ENCODE measurements at regions not wholly inside any gene's neighbourhood (a gene's known extent, or its start where the extent isn't known, plus 50 kb on each side); places are given as distances from the start of the nearest gene placed in this dataset.
"Not testable (repeated sequence)": the region's sequence is repeated elsewhere in the genome, so short reads cannot be mapped to it uniquely, and the experiment has no call there.

DNA sequence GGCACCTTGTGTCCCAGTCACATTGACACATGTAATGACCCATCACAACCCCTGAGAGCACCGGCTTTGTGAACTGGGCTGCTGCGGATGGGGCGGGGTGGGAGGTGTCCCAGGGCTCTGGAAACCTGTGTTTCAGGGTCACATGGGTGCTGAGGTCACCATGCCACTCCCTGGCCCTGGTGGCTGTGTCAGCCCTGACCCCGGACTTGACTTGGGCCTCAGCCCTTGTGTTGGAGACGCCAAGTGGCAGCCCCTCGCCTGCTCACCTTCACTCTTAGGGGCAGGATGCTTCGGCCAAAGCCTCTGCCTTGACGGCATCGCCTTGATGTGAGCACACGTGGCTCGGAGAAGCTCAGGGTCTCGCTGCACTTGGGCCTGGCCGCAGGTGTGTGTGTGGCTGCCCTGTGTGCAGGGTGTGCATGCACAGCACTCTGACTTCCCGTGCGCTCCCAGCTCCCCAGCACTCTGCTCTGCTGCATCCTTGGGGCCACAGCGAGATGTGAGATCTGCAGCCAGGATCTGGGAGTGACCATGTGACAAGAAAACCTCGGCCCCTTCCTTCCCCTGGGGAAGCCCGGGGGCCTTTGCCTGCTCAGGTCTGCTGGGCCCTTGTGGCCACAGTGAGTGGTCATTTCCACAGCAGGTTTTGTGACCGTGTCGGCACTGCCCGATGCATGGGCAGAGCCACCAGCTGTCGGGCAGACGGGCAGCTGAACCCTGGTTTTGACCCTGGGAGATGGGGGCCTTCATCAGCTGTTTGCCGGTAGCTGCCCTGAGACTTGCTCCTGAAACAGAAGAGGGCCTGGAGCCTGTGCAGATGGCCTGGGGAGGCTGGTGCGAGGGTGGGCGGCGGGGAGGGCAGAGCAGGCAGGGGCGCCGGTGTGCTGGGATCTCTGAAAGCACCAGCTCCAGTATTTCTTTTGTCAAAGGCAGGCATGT, 167.4 kb downstream of the KIF26A start:
- DNase-seq, result no peak

DNA sequence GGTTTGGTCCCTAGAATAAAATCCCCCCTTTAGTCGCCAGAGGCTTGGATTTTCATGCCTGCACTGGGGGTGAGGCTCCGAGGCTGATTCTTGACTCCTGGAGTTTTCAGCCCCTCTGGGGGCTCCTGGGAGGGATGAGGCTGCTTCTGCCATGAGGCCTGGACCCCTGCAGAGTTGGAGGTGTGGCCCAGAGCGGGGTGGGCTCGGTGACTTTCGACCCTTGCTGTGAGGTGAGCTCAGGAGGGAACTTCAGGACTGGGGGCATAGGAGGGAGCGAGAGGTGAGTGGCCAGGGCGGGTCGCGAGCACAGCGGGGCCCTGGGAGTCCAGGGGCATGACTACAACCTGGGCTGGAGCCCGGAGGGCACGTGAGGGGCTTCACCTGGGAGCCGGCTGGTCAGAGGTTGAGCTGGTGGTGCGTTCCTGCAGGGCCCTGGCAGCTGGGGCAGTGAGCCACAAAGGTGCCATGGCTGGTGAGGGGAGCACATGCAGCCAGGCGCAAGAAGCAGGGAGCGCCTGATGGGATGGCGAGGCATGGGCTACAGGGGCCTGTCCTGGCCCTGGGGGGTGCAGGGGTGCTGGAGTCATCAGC, 168.2 kb downstream of the KIF26A start:
- no peak for DNase-seq

DNA sequence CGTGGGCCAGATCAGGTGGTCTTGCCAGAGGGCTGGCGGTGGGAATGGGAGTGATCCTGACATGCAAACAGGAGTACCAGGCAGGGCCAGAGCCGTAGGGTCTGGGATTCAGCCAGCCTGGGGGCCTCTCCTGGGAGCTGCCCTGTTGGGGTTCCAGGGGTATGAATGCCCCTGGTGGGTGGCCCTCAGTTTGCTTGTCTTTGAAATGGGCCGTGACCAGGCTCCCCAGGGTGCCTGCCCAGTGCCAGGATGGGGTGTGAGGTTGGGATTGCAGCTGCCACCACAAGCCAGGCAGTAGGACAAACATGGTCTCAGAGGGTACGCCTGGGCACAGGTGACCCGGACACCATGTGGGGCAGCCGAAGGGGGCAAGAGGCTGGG, 168.8 kb downstream of the KIF26A start:
- no peak for DNase-seq

DNA sequence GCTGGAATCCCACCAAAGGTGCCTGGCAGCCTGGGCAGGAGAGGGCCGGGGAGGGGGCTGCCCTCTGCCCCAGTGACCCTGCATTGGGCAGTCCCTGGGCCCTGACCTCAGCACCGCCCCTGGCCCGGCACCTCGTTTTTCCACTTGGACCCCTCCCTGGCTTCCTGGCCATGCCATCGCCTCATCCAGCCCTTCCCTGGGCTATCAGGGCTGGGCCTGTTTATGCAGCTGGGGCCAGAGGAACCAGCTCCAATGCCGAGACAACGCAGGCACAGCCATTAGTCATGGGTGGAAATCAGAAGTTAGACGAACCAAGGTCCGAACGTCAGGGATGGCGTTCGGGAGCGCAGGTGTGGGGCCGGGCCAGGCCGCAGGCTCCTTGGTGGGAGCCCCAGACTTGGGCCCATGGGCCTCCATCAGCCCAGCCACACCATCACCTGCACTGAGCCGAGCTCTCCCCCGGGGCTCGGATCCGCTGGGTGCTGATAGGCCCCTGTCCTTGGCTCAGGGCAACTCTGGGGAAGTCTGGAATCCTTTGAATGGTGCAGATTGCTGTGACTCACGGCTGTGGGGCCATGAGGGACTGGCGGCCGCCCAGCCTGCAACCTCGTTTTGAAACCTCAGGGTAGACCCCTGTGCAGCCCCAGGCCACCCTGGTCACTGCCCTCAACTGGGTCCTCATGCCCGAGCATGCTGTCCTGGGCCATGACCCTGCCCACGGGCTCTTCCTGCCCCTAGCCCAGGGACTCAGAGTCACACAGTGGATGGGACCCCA, 169.4 kb downstream of the KIF26A start:
- no peak for DNase-seq

DNA sequence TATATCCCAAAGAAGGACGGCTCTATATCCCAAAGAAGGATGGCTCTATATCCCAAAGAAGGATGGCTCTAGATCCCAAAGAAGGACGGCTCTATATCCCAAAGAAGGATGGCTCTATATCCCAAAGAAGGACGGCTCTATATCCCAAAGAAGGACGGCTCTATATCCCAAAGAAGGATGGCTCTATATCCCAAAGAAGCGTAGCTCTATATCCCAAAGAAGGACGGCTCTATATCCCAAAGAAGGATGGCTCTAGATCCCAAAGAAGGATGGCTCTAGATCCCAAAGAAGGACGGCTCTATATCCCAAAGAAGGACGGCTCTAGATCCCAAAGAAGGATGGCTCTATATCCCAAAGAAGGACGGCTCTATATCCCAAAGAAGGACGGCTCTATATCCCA, 170.1 kb downstream of the KIF26A start:
- not testable (repeated sequence) for DNase-seq

DNA sequence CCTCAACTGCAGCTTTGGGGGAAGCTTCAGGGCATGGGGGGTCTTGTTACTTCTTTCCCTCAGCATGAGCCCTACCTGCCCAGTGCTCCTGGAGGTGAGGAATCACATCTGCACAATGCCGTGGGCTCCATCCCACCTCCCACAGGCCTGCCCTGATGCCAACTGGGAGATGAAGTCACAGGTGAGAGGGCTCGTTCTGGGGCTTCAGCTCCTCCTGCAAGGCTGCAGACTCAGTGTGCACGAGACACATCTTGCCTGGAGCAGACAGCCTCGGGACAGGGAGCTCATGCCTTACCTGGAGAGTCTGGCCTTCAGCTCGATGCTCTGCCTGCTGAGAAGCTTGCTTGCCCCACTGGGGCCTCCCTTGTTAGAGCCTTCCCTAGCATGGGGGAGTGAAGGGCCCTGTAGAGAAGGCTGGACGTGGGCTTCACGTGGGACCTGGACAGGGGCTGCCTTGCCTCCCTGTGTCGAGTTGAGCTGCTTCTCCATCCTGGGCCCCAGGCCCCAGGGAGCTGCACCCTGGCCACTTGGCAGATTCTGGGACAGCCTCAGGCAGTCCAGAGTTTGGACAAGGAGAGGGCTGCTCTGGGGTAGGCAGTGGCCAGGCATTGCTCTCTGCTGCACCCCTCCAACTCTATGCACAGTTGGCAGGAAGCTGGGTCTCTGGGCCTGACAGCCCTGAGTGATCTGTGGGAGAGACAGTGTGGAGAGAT, 171.4 kb downstream of the KIF26A start:
- no peak for DNase-seq

DNA sequence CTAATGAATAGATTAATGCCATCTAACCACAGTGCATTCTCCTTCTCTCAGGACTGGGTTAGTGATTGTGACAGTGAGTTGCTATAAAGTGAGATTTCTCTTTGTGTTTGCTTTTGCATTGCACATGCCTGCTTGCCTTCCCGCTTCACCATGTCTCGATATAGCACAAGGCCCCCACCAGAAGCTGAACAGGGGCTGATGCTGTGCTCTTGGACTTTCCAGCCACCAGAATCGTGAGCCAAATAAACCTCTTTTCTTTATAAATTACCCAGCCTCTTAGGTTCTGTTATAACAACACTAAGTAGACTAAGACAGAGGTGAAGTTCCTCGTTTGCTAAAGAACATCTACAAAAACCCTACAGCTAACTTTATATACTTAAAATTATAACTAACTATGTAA, 173.0 kb downstream of the KIF26A start:
- DNase-seq, result no peak

DNA sequence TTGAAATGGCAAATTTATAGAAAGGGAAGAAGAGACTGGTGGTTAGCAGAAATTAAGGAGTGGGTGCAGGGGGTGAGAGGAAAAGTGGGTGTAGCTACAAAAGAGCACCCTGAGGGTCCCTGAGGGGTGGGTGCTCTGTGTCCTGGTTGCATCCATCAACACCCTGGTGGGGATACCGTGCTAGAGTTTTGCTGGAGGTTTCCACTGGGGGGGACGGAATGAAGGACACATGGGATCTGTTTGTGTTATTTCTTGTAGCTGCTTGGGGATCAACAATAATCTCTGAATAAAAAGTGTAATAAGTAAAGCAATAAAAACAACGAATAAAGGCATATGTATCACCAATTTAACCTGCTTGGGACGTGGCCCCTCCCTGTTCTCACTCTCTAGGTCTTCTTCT, 175.3 kb downstream of the KIF26A start:
- DNase-seq, result no peak

DNA sequence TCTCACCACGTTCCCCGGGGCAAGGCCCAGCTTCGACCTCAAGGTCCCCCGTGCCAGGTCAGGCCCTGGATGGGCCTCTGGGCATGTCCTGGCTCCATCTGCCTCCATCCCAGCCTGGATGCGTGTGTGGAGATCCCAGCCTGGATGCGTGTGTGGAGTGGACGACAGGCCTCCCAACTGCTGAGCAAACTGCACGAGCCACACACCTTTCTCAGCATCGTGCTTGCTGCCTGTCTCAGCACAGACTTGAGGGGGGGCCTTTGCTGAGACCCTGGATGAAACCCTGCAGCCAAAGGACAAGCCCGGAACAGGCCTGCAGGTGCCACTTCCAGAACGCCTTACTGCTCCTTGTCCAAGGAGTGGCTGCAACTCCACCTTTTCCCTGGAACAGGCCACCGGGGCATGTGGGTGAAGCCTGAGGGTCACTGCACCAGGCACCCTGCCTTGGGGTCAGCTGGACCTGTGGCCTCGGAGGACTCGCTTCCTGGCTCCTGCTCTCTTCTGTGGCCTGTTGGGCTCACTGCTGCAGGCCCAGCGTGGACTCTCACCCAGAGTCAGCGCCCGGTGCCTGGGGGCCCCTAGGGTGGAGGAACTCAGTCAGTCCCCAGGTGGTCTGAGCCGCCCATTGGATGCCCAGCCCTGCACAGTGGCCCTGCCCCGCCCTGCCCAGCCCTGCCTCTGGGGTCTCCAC, 176.0 kb downstream of the KIF26A start:
- no peak for DNase-seq

DNA sequence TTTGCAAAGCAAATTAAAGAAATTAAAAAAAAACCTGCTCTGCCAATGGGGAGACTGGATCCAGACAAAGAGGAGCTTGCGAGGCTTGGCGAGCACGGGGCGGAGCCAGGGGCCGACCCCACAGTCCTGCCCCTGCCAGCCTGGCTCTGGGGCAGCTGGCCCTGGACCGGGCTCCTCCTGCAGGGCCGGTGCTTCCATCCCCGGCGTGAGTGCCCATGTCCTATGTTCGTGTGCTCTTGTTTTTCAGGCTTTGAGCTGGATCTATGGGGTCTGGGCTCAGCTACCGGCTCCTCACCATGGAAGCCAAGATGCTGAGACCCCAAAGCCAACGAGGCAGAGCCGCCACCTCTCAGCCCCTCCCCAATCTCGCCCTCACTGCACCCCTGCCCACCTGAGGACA, 176.8 kb downstream of the KIF26A start:
- no peak for DNase-seq

DNA sequence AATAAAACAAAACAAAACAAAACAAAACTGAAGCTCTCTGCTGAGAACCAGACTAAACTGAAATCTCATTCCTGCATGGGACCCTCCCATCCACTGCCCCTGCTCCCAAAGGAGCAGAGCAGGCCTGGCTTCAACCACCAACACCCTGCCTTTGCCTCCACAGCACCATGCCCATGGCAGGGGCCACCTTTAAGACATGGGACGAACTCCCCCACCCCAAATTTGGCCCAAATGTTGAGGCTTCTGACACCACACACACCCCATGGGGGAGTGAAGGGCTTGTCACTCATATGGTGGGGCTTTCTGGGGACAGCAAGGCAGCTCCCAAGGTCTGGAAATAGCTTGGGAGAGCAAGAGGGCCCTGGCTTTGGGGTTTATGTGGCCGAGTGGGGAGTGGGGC, 177.2 kb downstream of the KIF26A start:
- DNase-seq, result no peak

DNA sequence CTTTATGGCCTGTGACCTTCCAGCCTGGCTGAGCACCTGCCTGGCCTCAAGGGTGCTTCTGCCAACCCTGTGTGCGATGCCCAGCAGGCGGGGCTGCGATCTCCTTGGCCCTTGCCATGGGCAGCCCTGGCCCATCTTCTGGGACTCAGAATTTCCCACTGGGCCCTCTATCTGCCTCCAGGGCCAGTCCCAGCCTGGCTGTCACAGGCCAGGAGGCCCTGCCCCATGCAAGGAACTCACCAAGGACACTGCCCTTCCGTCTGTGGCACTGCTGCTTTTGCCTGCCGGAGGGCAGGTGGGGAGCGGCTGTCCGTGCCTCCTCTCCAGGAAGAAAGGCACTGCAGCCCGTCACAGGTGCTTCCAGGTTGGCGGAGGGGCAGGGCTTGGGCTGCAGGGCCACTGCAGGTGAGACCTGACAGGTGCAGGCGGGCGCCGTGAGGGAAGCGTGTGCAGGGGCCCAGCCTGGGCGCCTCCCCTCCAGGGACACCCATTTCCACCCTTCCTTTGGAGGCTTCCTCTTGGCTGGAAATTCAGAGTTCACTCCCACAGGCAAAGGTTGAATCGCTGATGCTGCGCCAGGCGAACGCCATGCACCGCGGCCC, 177.8 kb downstream of the KIF26A start:
- DNase-seq, result no peak

DNA sequence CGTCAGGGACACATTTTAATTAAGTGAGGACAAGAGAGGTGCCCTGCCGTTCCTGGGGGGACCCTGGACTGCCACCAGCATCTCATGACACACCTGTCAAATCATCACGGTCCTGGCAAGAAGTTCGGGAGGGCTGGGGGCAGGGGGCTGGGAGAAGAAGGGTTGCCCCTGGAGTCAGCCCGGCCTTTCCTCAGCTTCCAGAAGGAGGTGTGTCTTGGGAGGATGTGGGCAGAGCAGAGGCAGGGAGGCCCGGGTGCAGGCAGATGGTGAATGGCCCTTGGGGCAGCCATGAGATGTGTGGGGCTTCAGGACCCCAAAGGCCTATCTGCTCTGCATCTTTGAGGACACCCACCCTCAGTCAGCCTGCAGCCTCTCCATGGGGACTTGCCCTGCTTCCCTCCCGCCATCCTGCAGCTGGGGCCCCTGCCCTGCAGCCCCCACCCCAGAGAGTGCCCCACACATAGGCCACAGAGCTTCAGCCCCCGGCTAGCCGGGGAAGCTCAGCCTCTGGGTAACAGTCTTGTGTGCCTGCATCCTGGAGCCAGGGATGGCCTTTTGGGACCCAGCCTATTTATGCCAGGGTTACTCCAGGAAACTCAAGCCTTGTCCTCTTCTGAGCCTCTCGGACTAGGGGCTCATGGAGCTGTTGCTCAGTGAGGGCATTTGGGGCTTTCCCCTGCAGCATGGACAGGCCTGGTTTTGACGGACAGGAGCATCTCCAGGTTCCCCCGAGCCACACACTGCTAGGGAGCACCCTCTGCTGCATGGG, 178.5 kb downstream of the KIF26A start:
- DNase-seq, result no peak

DNA sequence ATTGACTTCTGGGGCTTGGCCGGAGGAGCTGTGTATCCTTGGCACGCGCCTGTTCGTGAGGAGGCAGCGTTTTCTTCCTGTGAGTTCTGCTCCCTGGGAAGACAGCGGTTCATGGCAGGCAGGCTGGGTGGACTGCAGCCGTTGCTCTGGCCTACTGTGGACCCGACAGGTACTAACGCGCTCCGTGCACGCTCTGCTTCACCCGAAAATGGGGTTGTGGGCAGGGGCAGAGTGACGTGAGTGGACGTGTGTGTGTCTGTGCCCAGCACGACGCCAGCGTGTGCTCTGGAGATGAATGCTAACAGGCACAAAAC, 179.1 kb downstream of the KIF26A start:
- DNase-seq, result no peak

DNA sequence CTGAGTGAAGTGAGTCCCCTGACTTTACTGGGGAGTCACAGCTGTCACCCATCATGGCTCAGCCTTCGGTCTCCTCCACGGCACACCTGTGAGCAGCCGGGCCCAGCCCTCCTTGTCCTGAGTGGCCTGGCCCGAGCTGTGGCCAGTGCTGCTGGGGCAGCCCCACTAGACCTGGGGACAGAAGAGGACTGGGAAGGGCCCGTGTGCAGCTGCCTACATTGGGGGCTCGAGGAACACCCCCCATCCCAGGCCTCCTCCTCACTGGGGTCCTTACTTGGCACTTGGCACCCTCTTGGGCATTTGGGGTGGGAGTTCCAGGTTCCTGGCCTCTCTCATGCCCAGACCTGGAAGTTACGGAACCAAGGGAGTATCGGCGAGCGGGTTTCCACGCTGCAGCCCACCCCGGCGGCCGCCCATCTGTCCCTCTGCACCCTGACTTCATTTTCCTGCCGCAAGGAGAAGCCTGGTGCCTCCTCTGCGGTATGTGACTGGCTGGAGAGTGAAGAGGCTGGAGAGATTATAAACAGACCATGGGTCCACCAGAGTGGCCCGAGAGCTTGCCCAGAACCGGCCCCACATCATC, 179.7 kb downstream of the KIF26A start:
- no peak for DNase-seq

DNA sequence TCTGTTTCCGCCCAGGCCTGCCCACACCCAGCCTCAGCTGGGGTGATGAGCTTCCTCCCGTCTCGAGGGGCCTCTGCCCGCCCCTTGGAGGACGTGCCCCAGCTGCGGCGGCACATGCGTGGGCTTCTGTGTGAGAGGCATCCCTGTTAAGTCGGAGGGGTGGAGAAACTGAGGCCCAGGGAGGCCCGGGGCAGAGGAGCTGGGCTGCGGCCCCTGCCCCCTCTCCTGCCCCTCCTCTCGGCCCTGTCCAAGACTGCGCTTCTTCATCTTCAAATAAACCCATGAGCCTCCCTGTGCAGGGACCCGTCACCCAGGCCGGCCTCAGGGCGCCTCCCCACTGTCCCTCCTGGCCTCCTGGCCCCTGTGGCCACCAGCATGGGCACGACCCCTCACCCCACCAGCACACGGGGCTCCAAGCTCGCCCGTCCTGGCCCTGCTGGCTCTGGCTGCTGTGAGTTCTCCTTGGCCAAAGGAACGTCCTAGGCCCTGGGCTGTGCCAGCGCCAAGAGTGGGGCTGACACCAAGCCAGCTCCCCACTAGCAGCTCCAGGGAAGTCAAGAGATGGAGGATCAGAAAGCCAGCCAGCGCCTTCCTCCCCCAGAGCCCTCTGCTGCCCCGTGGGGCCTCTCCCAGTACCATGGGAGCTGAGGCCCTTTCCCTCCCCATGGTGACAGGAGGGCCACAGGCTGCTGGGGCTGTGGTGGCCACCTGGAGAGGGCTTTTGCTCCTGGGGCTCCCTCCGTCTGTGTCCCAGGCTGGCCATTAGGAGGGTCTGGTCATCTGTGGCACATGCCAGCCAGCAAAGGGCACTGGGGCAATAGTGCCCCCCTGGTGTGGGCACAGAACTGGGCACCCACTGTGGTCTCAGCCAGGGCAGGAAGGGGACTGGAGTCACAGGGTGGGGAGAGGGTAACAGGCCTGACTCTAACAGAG, 180.4 kb downstream of the KIF26A start:
- no peak for DNase-seq

DNA sequence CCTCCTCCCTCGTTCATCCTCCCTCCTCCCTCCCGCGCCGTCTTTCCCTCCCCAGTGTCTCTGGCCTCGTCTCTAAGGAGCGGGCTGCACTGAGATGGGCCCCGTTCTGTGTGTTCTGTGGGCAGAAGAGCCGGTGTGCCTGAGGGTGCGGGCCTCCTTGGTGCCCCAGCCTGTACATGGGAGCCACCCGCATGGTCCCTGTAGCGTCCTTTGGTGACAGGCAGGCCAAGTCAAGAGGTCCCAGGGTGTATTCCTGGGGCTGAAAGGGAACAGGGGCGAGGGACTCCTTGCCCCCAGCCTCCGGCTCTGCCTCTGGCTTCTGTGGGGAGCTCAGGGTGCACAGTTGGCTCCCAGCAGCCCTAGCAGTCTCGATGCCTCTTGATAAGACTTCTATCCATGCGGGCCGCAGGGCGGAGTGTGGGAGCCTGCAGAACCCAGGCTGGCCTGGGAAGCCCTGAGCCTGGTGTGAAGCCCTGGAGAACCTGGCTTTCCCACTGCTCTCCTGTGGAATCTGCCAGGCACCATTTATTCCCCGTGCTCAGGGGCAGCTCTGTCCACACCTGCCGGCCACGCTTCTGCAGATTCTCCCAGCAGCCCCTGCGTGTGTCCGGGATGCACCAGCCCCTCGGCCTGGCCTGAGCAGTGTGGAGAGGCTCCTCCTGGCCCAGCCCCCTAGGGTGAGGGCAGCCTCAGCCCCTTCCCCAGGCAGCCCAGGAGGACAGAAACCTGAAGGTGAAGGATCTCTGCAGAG, 181.3 kb downstream of the KIF26A start:
- no peak for DNase-seq

DNA sequence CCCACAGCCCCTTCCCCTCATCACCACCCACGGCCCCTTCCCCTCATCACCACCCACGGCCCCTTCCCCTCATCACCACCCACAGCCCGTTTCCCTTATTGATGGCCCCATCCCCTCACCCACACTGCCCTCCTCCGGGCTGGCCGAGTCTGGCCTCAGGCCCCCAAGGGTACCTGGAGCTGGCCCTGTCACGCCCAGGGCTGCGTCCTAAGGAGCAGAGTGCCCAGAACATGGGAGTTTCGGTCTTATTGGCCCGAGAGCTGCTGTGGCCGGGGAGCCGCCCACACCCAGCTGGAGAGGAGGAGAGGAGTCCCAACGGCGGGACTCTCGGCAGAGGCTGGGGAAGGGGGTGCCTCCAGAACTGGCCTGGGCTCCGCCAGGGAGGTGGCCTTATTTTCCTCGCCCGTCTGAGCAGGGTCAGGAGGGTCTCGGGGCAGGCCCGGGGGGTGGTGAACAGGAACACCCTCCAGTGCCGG, 182.3 kb downstream of the KIF26A start:
- DNase-seq, result no peak

All from midbrain (tissue), 1 donor.